NCI-H2196 (cell line): ENCODE measurements at regions not wholly inside any gene's neighbourhood (a gene's known extent, or its start where the extent isn't known, plus 50 kb on each side); places are given as distances from the start of the nearest gene placed in this dataset.

Source experiments
- DNase-seq: peaks from one replicate; lab custom pipeline; 2025; ENCODE audit not compliant: unreplicated experiment; lab: John Stamatoyannopoulos, UW

- no peak for DNase-seq
Measured at GRCh38 chr1:229046251-229046853, 224.6 kb upstream of the RAB4A start.

- DNase-seq, result no peak
Measured at GRCh38 chr1:229047161-229047839, 223.6 kb upstream of the RAB4A start.

- no peak for DNase-seq
Measured at GRCh38 chr1:229047840-229048620, 222.9 kb upstream of the RAB4A start.

GRCh38 chr1:229048896-229049295 lies 222.0 kb upstream of the RAB4A start:
- no peak for DNase-seq

- no peak for DNase-seq
Measured at GRCh38 chr1:229056046-229056445, 214.9 kb upstream of the RAB4A start.

- DNase-seq, result peak; percentile 81
Measured at GRCh38 chr1:229058111-229058561, 212.8 kb upstream of the RAB4A start.

GRCh38 chr1:229058729-229059128 lies 212.2 kb upstream of the RAB4A start:
- DNase-seq, result peak; percentile 36

GRCh38 chr1:229059671-229060539 lies 211.0 kb upstream of the RAB4A start:
- DNase-seq, result no peak

GRCh38 chr1:229062135-229062534 lies 208.8 kb upstream of the RAB4A start:
- no peak for DNase-seq

- no peak for DNase-seq
Measured at GRCh38 chr1:229063154-229063773, 207.6 kb upstream of the RAB4A start.

GRCh38 chr1:229064320-229065168 lies 206.4 kb upstream of the RAB4A start:
- no peak for DNase-seq

- no peak for DNase-seq
Measured at GRCh38 chr1:229065613-229066012, 205.3 kb upstream of the RAB4A start.

- no peak for DNase-seq
Measured at GRCh38 chr1:229066591-229066990, 204.3 kb upstream of the RAB4A start.

GRCh38 chr1:229067546-229067945 lies 203.4 kb upstream of the RAB4A start:
- DNase-seq, result no peak

- no peak for DNase-seq
Measured at GRCh38 chr1:229068270-229068987, 202.5 kb upstream of the RAB4A start.

- DNase-seq, result no peak
Measured at GRCh38 chr1:229069176-229069575, 201.7 kb upstream of the RAB4A start.

GRCh38 chr1:229070168-229070567 lies 200.7 kb upstream of the RAB4A start:
- DNase-seq, result peak; percentile 96

GRCh38 chr1:229073251-229073650 lies 197.7 kb upstream of the RAB4A start:
- no peak for DNase-seq

- DNase-seq, result no peak
Measured at GRCh38 chr1:229075217-229075616, 195.7 kb upstream of the RAB4A start.
